OCI-LY7 (cell line): ENCODE measurements at regions not wholly inside any gene's neighbourhood (a gene's known extent, or its start where the extent isn't known, plus 50 kb on each side); places are given as distances from the start of the nearest gene placed in this dataset.

ENCODE experiments used
- CTCF ChIP-seq: fragments of 200-600 bp; sonication (generic); conservative IDR thresholded peaks from 2 replicates; pipeline ENCODE4 v1.5.1; 2014; ENCODE audit warnings: mild to moderate bottlenecking, antibody characterized with exemption, low read length, moderate library complexity, mixed read lengths
- EZH2phosphoT487 ChIP-seq: fragments of 200-600 bp; sonication (generic); IDR thresholded peaks from 2 replicates; pipeline ENCODE4 v1.6.1; 2018; ENCODE audit warnings: low read depth, borderline replicate concordance, mild to moderate bottlenecking, mixed run types, antibody characterized with exemption, low read length, moderate library complexity, mixed read lengths

- TF ChIP-seq CTCF (no peak), EZH2phosphoT487 (no peak)
These were observed 588.9 kb upstream of the CADM1 start for GRCh38 chr11:116093065-116093464.
